Right renal pelvis (tissue), 4 donors: ENCODE measurements at regions not wholly inside any gene's neighbourhood (a gene's known extent, or its start where the extent isn't known, plus 50 kb on each side); places are given as distances from the start of the nearest gene placed in this dataset.
"Not testable (repeated sequence)": the region's sequence is repeated elsewhere in the genome, so short reads cannot be mapped to it uniquely, and the experiment has no call there.

ENCODE experiments used
- DNase-seq, 4 donors: peaks; one replicate each; pipeline ENCODE4 v3.0.0-alpha.2; 2013; ENCODE audit warnings: low read depth in 4 of 4, low spot score in 3 of 4, missing footprints in 1 of 4

- no peak for DNase-seq
Measured at GRCh38 chr11:22454461-22455090, 116.4 kb downstream of the SLC17A6 start.

GRCh38 chr11:22449441-22449840, 111.3 kb downstream of the SLC17A6 start:
- no peak for DNase-seq

- no peak for DNase-seq
Measured at GRCh38 chr11:22444076-22444475, 105.9 kb downstream of the SLC17A6 start.

- no peak for DNase-seq
Measured at GRCh38 chr11:22441831-22442230, 103.7 kb downstream of the SLC17A6 start.

- not testable (repeated sequence) for DNase-seq
Measured at GRCh38 chr11:22435582-22435981, 97.4 kb downstream of the SLC17A6 start.

GRCh38 chr11:22433517-22433916, 95.3 kb downstream of the SLC17A6 start:
- no peak for DNase-seq

GRCh38 chr11:22433094-22433455, 94.9 kb downstream of the SLC17A6 start:
- peak in 1 of 4 donors; percentile 4 for DNase-seq

GRCh38 chr11:22432291-22433093, 94.3 kb downstream of the SLC17A6 start:
- DNase-seq: peak; percentile 52 to 67 (median 58)

GRCh38 chr11:22431106-22431505, 92.9 kb downstream of the SLC17A6 start:
- no peak for DNase-seq

GRCh38 chr11:22430639-22431038, 92.5 kb downstream of the SLC17A6 start:
- no peak for DNase-seq

GRCh38 chr11:22430141-22430541, 92.0 kb downstream of the SLC17A6 start:
- DNase-seq: no peak
